ENCODE measurements at regions not wholly inside any gene's neighbourhood (a gene's known extent, or its start where the extent isn't known, plus 50 kb on each side); places are given as distances from the start of the nearest gene placed in this dataset.

- H3K36me3 ChIP-seq (ENCODE audit: insufficient read depth, low read depth, low read length), result no peaks in the 10 kb centered on the region
- no peak overlapping the region for H3K9ac ChIP-seq (ENCODE audit: low read depth, low read length)
- no peaks in the 10 kb centered on the region for H3K4me1 ChIP-seq (ENCODE audit: insufficient read depth, low read length)
- no peaks in the 10 kb centered on the region for H3K9me3 ChIP-seq (ENCODE audit: insufficient read depth, low read depth, low read length)
- no peak overlapping the region for H3K27ac ChIP-seq (ENCODE audit: low read length)
- H3K27me3 ChIP-seq (ENCODE audit: insufficient read depth, low read length), result peaks cover 15% of the 10 kb centered on the region; the same call in 1 of the 2 replicates
- no peak overlapping the region for H3K4me3 ChIP-seq (ENCODE audit: low read length)
These were observed 139.0 kb upstream of the ZFHX3 start for GRCh38 chr16:73186752-73187601.

DNA sequence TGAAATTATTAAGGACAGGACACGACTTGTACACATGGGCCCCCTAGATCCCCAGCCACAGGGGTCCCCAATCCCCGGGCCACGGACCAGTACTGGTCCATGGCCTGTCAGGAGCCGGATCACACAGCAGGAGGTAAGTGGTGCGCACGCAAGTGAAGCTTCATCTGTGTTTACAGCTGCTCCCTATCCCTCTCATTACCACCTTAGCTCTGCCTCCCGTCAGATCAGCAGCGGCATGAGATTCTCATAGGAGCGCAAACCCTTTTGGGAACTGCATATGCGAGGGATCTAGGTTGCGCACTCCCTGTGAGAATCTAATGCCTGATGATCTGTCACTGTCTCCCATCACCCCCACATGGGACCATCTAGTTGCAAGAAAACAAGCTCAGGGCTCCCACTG, 137.8 kb upstream of the ZFHX3 start:
- Histone ChIP-seq H3K27ac (ENCODE audit: low read length) (no peak overlapping the region), H3K4me1 (ENCODE audit: insufficient read depth, low read length) (no peaks in the 10 kb centered on the region), H3K9me3 (ENCODE audit: insufficient read depth, low read depth, low read length) (no peaks in the 10 kb centered on the region), H3K4me3 (ENCODE audit: low read length) (no peak overlapping the region), H3K36me3 (ENCODE audit: insufficient read depth, low read depth, low read length) (no peaks in the 10 kb centered on the region), H3K9ac (ENCODE audit: low read depth, low read length) (no peak overlapping the region), H3K27me3 (ENCODE audit: insufficient read depth, low read length) (peaks cover 9% of the 10 kb centered on the region; the same call in 1 of the 2 replicates)

DNA sequence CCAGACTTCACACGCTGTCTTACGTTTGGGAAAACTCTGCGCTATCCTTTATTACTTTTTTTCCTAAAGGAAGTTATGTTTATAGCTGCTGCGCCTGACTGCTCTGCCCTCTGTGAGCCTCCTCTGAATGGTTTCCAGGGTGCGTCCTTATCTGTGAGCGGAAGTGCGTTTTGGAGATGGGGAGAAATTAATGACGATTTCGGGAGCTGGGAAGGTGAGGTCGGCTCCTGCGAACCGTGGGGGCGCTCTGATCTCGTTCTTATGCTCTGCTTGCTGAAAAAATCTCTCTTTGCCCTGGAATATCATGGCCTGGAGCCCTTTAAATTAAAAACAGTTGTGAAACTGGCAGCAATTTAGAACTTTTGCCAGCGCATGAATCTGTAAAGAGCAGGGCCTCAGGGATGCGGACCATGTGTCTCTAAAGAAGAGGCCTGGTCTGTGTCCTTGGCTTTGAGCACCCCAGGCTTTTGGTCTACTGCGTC, 135.7 kb upstream of the ZFHX3 start:
- no peak overlapping the region for H3K9ac ChIP-seq (ENCODE audit: low read depth, low read length)
- H3K27ac ChIP-seq (ENCODE audit: low read length), result no peak overlapping the region
- H3K36me3 ChIP-seq (ENCODE audit: insufficient read depth, low read depth, low read length), result no peaks in the 10 kb centered on the region
- H3K27me3 ChIP-seq (ENCODE audit: insufficient read depth, low read length), result no peaks in the 10 kb centered on the region; the same call in 1 of the 2 replicates
- H3K9me3 ChIP-seq (ENCODE audit: insufficient read depth, low read depth, low read length), result no peaks in the 10 kb centered on the region
- H3K4me1 ChIP-seq (ENCODE audit: insufficient read depth, low read length), result no peaks in the 10 kb centered on the region
- H3K4me3 ChIP-seq (ENCODE audit: low read length), result no peak overlapping the region

DNA sequence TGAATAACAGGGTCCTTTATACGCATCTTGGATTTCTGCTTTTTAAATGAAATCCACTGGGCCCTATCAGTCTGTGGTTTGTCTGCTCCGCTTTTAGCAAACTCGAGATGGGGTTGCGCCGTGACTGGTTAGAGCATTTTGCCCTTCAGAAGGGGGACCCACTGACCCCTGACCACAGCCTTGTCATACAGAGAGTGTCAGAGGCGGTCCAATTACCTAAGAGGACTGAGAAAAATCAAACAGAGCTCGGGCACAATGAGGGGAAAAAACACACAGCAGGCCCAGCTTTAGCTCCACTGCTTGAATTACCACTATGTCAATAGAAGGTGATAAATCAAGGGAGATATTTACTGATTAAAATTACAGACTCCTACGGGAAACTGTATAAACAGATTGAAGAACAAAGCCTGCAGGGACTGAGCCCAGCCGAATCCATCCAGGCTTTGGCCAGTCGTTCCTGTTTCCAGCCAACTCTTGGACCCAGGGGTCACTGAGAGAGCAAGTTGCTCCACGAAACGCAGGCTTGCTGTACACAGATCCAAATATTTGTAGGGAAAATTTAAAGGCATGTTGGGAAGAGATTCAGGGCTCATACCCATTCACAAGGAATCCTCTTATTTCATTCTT, 131.9 kb upstream of the ZFHX3 start:
- Histone ChIP-seq H3K36me3 (ENCODE audit: insufficient read depth, low read depth, low read length) (no peaks in the 10 kb centered on the region), H3K9ac (ENCODE audit: low read depth, low read length) (no peak overlapping the region), H3K9me3 (ENCODE audit: insufficient read depth, low read depth, low read length) (no peaks in the 10 kb centered on the region), H3K27ac (ENCODE audit: low read length) (no peak overlapping the region), H3K27me3 (ENCODE audit: insufficient read depth, low read length) (no peaks in the 10 kb centered on the region; the same call in 1 of the 2 replicates), H3K4me3 (ENCODE audit: low read length) (no peak overlapping the region), H3K4me1 (ENCODE audit: insufficient read depth, low read length) (peaks cover 4% of the 10 kb centered on the region)

DNA sequence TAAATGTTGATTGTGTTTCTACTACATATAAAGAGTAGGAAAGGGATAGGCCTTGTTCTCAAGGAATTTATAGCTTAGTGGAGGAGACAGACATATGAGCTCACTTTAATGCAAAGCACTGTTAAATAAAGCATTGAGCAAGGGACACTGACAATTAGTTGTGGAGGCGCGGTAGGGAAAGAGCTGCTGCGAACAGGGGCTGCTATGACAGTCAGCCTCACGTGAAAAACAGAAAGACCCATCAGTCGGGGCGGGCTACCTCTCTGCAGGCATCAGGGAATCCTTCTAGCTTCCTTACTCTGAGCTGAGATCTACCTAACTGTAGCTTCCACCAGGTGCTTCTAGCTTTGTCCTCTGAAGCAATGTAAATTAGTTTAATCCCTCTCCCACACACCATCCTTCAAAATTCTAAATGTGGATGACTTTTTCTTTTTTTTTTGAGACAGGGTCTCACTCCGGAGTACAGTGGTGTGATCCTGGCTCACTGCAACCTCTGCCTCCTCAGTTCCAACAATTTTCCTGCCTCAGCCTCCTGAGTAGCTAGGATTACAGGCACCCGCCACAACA, 129.9 kb upstream of the ZFHX3 start:
- H3K4me1 ChIP-seq (ENCODE audit: insufficient read depth, low read length), result peaks cover 10% of the 10 kb centered on the region
- no peaks in the 10 kb centered on the region for H3K9me3 ChIP-seq (ENCODE audit: insufficient read depth, low read depth, low read length)
- H3K27me3 ChIP-seq (ENCODE audit: insufficient read depth, low read length), result peaks cover 13% of the 10 kb centered on the region
- no peaks in the 10 kb centered on the region for H3K36me3 ChIP-seq (ENCODE audit: insufficient read depth, low read depth, low read length)
- no peak overlapping the region for H3K27ac ChIP-seq (ENCODE audit: low read length)
- H3K9ac ChIP-seq (ENCODE audit: low read depth, low read length), result no peak overlapping the region
- H3K4me3 ChIP-seq (ENCODE audit: low read length), result no peak overlapping the region

GRCh38 chr16:73176577-73177013, 128.7 kb upstream of the ZFHX3 start:
- Histone ChIP-seq H3K4me1 (ENCODE audit: insufficient read depth, low read length) (peaks cover 22% of the 10 kb centered on the region), H3K9me3 (ENCODE audit: insufficient read depth, low read depth, low read length) (no peaks in the 10 kb centered on the region), H3K27me3 (ENCODE audit: insufficient read depth, low read length) (peaks cover 13% of the 10 kb centered on the region), H3K9ac (ENCODE audit: low read depth, low read length) (no peak overlapping the region), H3K4me3 (ENCODE audit: low read length) (no peak overlapping the region), H3K27ac (ENCODE audit: low read length) (no peak overlapping the region), H3K36me3 (ENCODE audit: insufficient read depth, low read depth, low read length) (no peaks in the 10 kb centered on the region)

DNA sequence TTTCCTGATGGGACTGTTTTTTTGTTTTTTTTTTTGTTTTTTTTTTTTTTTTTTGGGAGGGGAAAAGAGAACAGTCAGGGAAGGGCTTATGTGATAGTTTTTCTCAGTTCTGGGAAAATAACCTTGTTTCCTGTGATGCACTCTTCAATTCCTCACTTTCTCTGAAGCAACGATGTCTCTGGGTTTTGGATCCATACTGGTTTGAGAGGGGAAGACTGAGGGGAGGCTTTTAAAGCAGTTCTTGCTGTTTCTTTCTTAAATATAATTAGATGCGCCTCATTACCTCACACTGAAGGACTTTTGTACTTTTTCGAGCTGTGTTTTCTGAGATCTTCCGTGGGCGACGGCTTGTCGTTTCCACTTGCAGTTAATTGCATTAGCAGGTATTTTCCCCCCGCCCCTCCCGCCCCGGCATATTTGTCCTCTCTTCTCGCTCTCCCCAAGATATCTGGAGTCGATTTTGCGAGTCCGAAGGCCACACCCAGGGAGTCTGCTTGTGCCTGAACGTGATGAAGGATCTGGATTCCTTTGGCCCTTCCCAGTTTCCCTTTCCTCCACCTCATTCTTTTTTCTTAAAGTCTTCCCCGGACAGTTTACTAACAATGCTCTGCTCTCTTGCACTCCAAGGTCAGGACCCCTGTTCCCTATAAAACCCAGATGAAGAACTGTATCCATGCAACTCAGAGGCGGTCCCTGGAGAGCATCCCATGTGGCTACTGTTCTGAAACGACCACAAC, 125.2 kb upstream of the ZFHX3 start:
- no peaks in the 10 kb centered on the region for H3K36me3 ChIP-seq (ENCODE audit: insufficient read depth, low read depth, low read length)
- H3K4me3 ChIP-seq (ENCODE audit: low read length), result no peak overlapping the region
- H3K27me3 ChIP-seq (ENCODE audit: insufficient read depth, low read length), result peaks cover 18% of the 10 kb centered on the region
- peaks cover 27% of the 10 kb centered on the region for H3K4me1 ChIP-seq (ENCODE audit: insufficient read depth, low read length)
- H3K9me3 ChIP-seq (ENCODE audit: insufficient read depth, low read depth, low read length), result no peaks in the 10 kb centered on the region
- no peak overlapping the region for H3K27ac ChIP-seq (ENCODE audit: low read length)
- H3K9ac ChIP-seq (ENCODE audit: low read depth, low read length), result no peak overlapping the region

- Histone ChIP-seq H3K9me3 (ENCODE audit: insufficient read depth, low read depth, low read length) (no peaks in the 10 kb centered on the region), H3K4me3 (ENCODE audit: low read length) (no peak overlapping the region), H3K9ac (ENCODE audit: low read depth, low read length) (no peak overlapping the region), H3K4me1 (ENCODE audit: insufficient read depth, low read length) (peaks cover 27% of the 10 kb centered on the region), H3K27me3 (ENCODE audit: insufficient read depth, low read length) (peaks cover 18% of the 10 kb centered on the region), H3K27ac (ENCODE audit: low read length) (no peak overlapping the region), H3K36me3 (ENCODE audit: insufficient read depth, low read depth, low read length) (no peaks in the 10 kb centered on the region)
These were observed 124.5 kb upstream of the ZFHX3 start for GRCh38 chr16:73172241-73172972.

DNA sequence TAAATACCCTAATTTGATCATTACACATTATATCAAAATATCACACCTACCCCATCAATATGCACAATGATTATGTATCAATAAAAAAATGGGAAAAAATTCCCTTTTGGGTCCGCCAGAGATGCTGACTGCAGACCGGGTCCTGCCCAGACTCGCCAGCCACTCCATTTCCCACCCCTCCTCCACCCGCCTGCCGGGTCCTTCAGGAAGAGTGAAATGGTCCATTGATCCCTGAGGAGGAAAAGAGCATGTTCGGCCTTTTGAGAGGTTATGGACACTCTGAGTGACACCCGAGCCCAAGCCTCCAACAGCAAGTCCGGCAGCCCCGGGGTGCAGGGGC, 123.9 kb upstream of the ZFHX3 start:
- Histone ChIP-seq H3K4me1 (ENCODE audit: insufficient read depth, low read length) (peaks cover 27% of the 10 kb centered on the region), H3K36me3 (ENCODE audit: insufficient read depth, low read depth, low read length) (no peaks in the 10 kb centered on the region), H3K9me3 (ENCODE audit: insufficient read depth, low read depth, low read length) (no peaks in the 10 kb centered on the region), H3K4me3 (ENCODE audit: low read length) (no peak overlapping the region), H3K9ac (ENCODE audit: low read depth, low read length) (no peak overlapping the region), H3K27ac (ENCODE audit: low read length) (no peak overlapping the region), H3K27me3 (ENCODE audit: insufficient read depth, low read length) (peaks cover 18% of the 10 kb centered on the region)

- Histone ChIP-seq H3K4me1 (ENCODE audit: insufficient read depth, low read length) (peaks cover 27% of the 10 kb centered on the region), H3K36me3 (ENCODE audit: insufficient read depth, low read depth, low read length) (no peaks in the 10 kb centered on the region), H3K27me3 (ENCODE audit: insufficient read depth, low read length) (peaks cover 18% of the 10 kb centered on the region), H3K4me3 (ENCODE audit: low read length) (no peak overlapping the region; the same call in 1 of the 2 replicates), H3K27ac (ENCODE audit: low read length) (no peak overlapping the region), H3K9me3 (ENCODE audit: insufficient read depth, low read depth, low read length) (no peaks in the 10 kb centered on the region), H3K9ac (ENCODE audit: low read depth, low read length) (no peak overlapping the region)
These were observed 123.5 kb upstream of the ZFHX3 start for GRCh38 chr16:73171380-73171779.

GRCh38 chr16:73170612-73171038, 122.7 kb upstream of the ZFHX3 start:
- H3K27me3 ChIP-seq (ENCODE audit: insufficient read depth, low read length), result peaks cover 18% of the 10 kb centered on the region
- no peak overlapping the region for H3K27ac ChIP-seq (ENCODE audit: low read length)
- no peaks in the 10 kb centered on the region for H3K36me3 ChIP-seq (ENCODE audit: insufficient read depth, low read depth, low read length)
- H3K4me1 ChIP-seq (ENCODE audit: insufficient read depth, low read length), result peaks cover 23% of the 10 kb centered on the region
- H3K4me3 ChIP-seq (ENCODE audit: low read length), result no peak overlapping the region
- no peak overlapping the region for H3K9ac ChIP-seq (ENCODE audit: low read depth, low read length)
- H3K9me3 ChIP-seq (ENCODE audit: insufficient read depth, low read depth, low read length), result no peaks in the 10 kb centered on the region

All from iPS-20b (cell line).